Upper lobe of left lung (tissue), 6 donors: ENCODE measurements at regions not wholly inside any gene's neighbourhood (a gene's known extent, or its start where the extent isn't known, plus 50 kb on each side); places are given as distances from the start of the nearest gene placed in this dataset.

ENCODE experiments used
- ATAC-seq, 2 donors: fragments of 200-7000 bp; cut with Tn5 transposase; one replicate each; pipeline ENCODE4 v1.9.1; 2022; ENCODE audit warnings: mild to moderate bottlenecking in 2 of 2, moderate library complexity in 2 of 2; ENCODE audit not compliant: low FRiP score in 2 of 2
- DNase-seq, 2 donors: peaks; one replicate each; pipeline ENCODE4 v3.0.0-alpha.2; 2019 to 2020
- H3K27ac ChIP-seq, 4 donors: fragments of 200-600 bp; sonication (generic); one replicate each; pipeline ENCODE4 v1.5.1; 2016 to 2019
- H3K27me3 ChIP-seq, 4 donors: fragments of 200-600 bp; sonication (generic); one replicate each; pipeline ENCODE4 v1.5.1; 2017 to 2019
- H3K36me3 ChIP-seq, 4 donors: fragments of 200-600 bp; sonication (generic); one replicate each; pipeline ENCODE4 v1.5.1; 2016 to 2019
- H3K4me1 ChIP-seq, 4 donors: fragments of 200-600 bp; sonication (generic); one replicate each; pipeline ENCODE4 v1.5.1; 2018 to 2019
- H3K4me3 ChIP-seq, 4 donors: fragments of 200-600 bp; sonication (generic); one replicate each; pipeline ENCODE4 v1.5.1; 2017 to 2019; ENCODE audit warnings: mild to moderate bottlenecking in 2 of 4, moderate library complexity in 1 of 4
- H3K9me3 ChIP-seq, 4 donors: fragments of 200-600 bp; sonication (generic); one replicate each; pipeline ENCODE4 v1.5.1; 2018 to 2019
- CTCF ChIP-seq, 6 experiments: fragments of 450-650 bp in 4 of 6; fragments of 200-600 bp in 2 of 6; sonication (generic) in 2 of 6; IDR thresholded peaks; one replicate each; pipeline ENCODE4 v1.5.1; 2016 to 2019; ENCODE audit warnings: antibody characterized with exemption in 6 of 6
- EP300 ChIP-seq, 4 donors: sonication (generic); formaldehyde crosslinking; IDR thresholded peaks; one replicate each; pipeline ENCODE4 v1.5.1; 2017; ENCODE audit warnings: antibody characterized with exemption in 4 of 4, control low read depth in 2 of 4
- POLR2A ChIP-seq, 4 donors: fragments of 450-650 bp; IDR thresholded peaks; one replicate each; pipeline ENCODE4 v1.5.1; 2016 to 2017; ENCODE audit warnings: antibody characterized with exemption in 4 of 4, mild to moderate bottlenecking in 2 of 4
- POLR2AphosphoS5 ChIP-seq, 2 donors: sonication (generic); formaldehyde crosslinking; IDR thresholded peaks; one replicate each; pipeline ENCODE4 v1.5.1; 2017; ENCODE audit warnings: antibody characterized with exemption in 2 of 2
- whole genome bisulfite sequencing, 2 donors: methylation state at CpG; one replicate each; pipeline ENCODE4 v1.1.5; 2017 to 2018; 5-methylcytosine and 5-hydroxymethylcytosine counted together
- donor health status: DM: no; HTN: no; CAD: no; lungs with moderate emphysema.
- donor health status: DM: no; HTN: yes; CAD: no; lungs with severe emphysema.

- Histone ChIP-seq H3K9me3 (no peaks in the 10 kb centered on the region), H3K36me3 (no peaks in the 10 kb centered on the region), H3K27me3 (no peaks in the 10 kb centered on the region), H3K4me3 (no peak overlapping the region), H3K4me1 (peaks cover 0 to 4% (median 0%) of the 10 kb centered on the region in 4 donors), H3K27ac (no peak overlapping the region)
- DNase-seq (no peak), ATAC-seq (no peak)
- no peak for TF ChIP-seq EP300 (IDR thresholded peaks at IDR 0.05)
- no peak for TF ChIP-seq POLR2A (IDR thresholded peaks at IDR 0.05)
- TF ChIP-seq POLR2AphosphoS5 (IDR thresholded peaks at IDR 0.05): no peak
- no peak for TF ChIP-seq CTCF (IDR thresholded peaks at IDR 0.05)
- 77 to 86% methylated on average over 2 of the region's 2 CpGs for WGBS, 2 donors
Observed at GRCh38 chr2:60317034-60317386, 236.4 kb downstream of the BCL11A start.

- Histone ChIP-seq H3K27ac (no peak overlapping the region), H3K9me3 (no peaks in the 10 kb centered on the region), H3K36me3 (no peaks in the 10 kb centered on the region), H3K4me3 (no peak overlapping the region), H3K27me3 (no peaks in the 10 kb centered on the region), H3K4me1 (peaks cover 0 to 4% (median 0%) of the 10 kb centered on the region in 4 donors)
- 74 to 76% methylated on average over 7 of the region's 7 CpGs for WGBS, 2 donors
- ATAC-seq (no peak), DNase-seq (no peak)
- no peak for TF ChIP-seq CTCF (IDR thresholded peaks at IDR 0.05)
Observed at GRCh38 chr2:60316381-60317033, 236.9 kb downstream of the BCL11A start.

GRCh38 chr2:60313470-60314172 is 239.8 kb downstream of the BCL11A start:
- H3K27ac ChIP-seq: no peak overlapping the region
- H3K4me1 ChIP-seq: peaks cover 0 to 4% (median 0%) of the 10 kb centered on the region in 4 donors
- no peaks in the 10 kb centered on the region for H3K9me3 ChIP-seq
- no peak for DNase-seq
- ATAC-seq: no peak
- no peaks in the 10 kb centered on the region for H3K27me3 ChIP-seq
- H3K4me3 ChIP-seq: no peak overlapping the region
- H3K36me3 ChIP-seq: no peaks in the 10 kb centered on the region
- TF ChIP-seq POLR2A (IDR thresholded peaks at IDR 0.05) (no peak), EP300 (IDR thresholded peaks at IDR 0.05) (no peak), POLR2AphosphoS5 (IDR thresholded peaks at IDR 0.05) (no peak)
- WGBS, 2 donors: 78 to 86% methylated on average over 3 of the region's 3 CpGs

DNA sequence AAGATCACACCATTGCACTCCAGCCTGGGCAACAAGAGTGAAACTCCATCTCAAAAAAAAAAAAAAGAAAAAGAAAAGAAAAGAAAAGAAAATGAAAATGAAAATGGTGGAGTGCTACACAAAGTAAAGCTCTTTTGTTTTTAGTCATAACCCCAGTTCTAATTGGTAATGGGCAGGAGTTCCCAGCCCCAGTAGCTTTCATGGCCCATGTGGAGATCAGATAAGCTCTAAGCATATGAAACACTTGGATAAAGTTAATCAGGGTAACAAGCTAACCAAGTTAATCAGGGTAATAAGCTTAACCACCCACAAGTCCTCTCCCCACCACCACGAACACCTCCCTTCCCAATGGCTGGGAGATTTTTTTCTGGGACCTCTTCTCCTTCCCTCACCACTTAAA is 240.8 kb downstream of the BCL11A start:
- H3K27me3 ChIP-seq: no peaks in the 10 kb centered on the region
- 83 to 92% methylated on average over 1 of the region's 1 CpG for WGBS, 2 donors
- H3K27ac ChIP-seq: no peak overlapping the region
- H3K4me1 ChIP-seq: no peaks in the 10 kb centered on the region
- no peak overlapping the region for H3K4me3 ChIP-seq
- ATAC-seq: no peak
- DNase-seq: no peak
- H3K36me3 ChIP-seq: no peaks in the 10 kb centered on the region
- TF ChIP-seq EP300 (IDR thresholded peaks at IDR 0.05) (no peak), POLR2AphosphoS5 (IDR thresholded peaks at IDR 0.05) (no peak), POLR2A (IDR thresholded peaks at IDR 0.05) (no peak)
- H3K9me3 ChIP-seq: no peaks in the 10 kb centered on the region

DNA sequence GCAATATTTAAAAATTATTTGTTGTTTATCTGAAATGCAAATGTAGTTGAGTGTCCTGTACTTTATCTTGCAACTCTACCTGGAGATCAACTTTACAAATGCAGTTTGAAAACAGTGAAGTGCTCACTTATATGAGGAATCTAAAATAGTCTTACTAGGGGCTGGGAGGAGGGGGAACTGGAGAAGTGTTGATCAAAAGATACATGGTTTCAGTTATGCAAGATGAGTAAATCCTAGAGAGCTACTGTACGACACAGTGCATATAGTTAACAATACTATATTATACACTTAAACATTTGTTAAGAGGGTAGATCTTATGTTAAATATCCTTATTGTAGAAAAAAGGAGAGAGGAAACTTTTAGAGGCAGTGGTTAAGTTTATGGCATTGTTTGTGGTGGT is 241.9 kb downstream of the BCL11A start:
- TF ChIP-seq CTCF (IDR thresholded peaks at IDR 0.05) (no peak), POLR2A (IDR thresholded peaks at IDR 0.05) (no peak), EP300 (IDR thresholded peaks at IDR 0.05) (no peak), POLR2AphosphoS5 (IDR thresholded peaks at IDR 0.05) (no peak)
- ATAC-seq: no peak
- H3K36me3 ChIP-seq: no peaks in the 10 kb centered on the region

More for the DNA sequence above, 241.9 kb downstream of the BCL11A start:
- Histone ChIP-seq H3K9me3 (no peaks in the 10 kb centered on the region), H3K4me3 (no peak overlapping the region), H3K27me3 (no peaks in the 10 kb centered on the region), H3K27ac (no peak overlapping the region), H3K4me1 (no peaks in the 10 kb centered on the region)
- WGBS, 2 donors: 63 to 66% methylated on average over 1 of the region's 1 CpG
- DNase-seq: no peak
